HTR-8/SVneo (cell line): ENCODE measurements at regions not wholly inside any gene's neighbourhood (a gene's known extent, or its start where the extent isn't known, plus 50 kb on each side); places are given as distances from the start of the nearest gene placed in this dataset.
"Not testable (repeated sequence)": the region's sequence is repeated elsewhere in the genome, so short reads cannot be mapped to it uniquely, and the experiment has no call there.

Experiments used
- DNase-seq: peaks from one replicate; pipeline ENCODE4 v3.0.0; 2011; ENCODE audit warnings: low spot score, mixed read lengths; ENCODE audit not compliant: insufficient read length
- FAIRE-seq: peaks from 2 replicates; lab custom pipeline; 2011; peaks lifted over from hg19 to GRCh38; lab: Jason Lieb, UNC

DNA sequence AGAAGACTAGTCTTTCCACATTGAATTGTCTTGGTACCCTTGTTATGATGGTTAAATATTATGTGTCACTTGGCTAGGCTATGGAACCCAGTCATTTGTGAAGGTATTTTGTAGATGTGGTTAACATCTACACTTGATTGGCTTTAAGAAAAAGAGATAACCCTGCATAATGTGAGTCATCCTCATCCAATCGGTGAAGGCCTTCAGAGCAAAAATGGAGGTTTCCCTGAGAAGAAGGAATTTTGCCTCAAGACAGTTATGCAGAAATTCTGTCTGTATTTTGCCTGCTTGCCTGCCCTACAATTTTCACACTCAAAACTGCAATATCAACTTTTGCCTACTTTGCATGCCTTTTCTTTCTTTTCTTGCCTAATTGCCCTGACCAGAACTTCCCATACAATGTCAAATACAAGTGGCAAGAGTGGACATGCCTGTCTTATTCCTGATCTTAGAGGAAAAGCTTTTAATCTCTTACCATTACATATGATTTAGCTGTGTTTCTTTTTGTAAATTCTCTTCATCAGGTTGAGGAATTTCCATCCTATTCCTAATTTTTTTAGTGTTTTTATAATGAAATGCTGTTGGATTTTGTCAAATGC lies 84.6 kb upstream of the CDC42EP3 start:
- not testable (repeated sequence) for DNase-seq, FAIRE-seq

DNA sequence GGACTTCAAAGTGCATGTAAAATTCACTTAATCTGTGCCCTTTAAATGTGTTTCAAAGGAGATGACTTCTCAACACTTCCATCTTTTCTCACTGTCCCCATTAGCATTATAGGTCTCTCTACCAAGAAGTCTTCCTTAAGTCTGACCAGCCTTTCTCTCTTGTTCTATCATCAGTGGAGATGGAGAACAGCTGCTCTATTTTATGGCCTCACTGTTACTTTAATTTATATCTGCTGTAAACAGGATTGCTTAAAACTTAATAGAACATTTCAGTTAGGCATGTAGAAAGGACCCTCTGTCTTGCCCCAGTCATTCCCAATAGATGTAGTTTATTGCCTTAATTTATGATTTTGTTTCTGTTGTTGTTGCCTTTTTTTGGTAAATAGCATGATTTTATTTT lies 86.0 kb upstream of the CDC42EP3 start:
- FAIRE-seq, DNase-seq: not testable (repeated sequence)

DNA sequence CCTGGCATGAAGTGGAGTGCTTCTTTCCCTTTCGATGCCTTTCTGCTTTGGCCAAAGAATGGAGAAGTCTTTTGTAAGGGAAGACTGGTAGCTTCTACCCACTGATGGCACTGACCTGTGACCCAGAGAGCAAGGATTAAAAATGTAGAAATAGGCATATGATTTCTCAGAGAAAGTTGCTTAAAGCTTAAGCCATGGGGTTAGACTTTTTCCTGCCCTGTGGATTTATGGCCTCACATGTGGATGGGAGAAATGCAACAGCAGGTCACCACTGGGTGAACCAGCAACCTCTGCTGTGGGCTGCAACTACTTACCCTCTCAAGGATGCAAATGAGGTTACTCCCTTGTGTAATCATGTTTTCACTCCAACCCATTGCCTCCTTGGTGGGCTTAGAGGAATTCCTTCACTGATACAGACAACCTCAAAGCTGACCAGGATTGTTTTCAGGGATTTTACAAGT lies 86.7 kb upstream of the CDC42EP3 start:
- DNase-seq, FAIRE-seq: not testable (repeated sequence)

DNA sequence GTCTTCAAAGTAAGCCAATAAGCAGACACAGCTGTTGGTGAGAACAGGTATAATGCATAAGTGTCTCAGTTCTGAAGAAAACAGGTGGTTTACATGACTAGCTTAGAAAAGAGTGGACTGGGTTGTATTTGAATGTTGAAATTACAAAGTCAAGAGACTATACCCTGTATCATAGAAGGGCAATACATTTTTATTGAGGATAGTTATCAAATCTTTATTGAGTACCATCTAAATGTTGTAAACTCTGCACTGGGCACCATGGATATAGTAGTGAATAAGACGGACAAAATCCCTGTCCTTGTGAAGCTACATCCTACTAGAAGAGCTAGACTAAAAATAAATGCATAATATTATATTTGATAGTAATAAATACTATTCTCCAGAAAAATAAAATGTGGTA lies 88.5 kb upstream of the CDC42EP3 start:
- DNase-seq, FAIRE-seq: not testable (repeated sequence)

DNA sequence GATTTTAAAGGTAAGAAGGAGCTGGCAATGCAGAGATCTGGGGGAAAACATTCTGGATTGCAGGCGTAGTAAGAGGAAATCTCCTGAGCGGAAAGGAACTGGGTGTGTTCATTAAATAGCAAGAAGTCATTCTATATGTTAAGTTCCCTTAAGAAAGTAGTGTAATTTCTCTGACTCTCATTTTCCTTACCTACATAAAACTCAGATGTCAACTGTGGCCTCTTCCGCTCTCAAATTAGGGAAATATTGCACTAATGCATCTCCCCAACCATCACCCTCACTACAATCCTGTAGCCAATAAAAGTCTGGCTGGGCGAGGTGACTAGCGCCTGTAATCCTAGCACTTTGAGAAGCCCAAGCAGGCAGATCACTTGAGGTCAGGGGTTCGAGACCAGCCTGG lies 89.0 kb upstream of the CDC42EP3 start:
- FAIRE-seq (no peak), DNase-seq (no peak)

DNA sequence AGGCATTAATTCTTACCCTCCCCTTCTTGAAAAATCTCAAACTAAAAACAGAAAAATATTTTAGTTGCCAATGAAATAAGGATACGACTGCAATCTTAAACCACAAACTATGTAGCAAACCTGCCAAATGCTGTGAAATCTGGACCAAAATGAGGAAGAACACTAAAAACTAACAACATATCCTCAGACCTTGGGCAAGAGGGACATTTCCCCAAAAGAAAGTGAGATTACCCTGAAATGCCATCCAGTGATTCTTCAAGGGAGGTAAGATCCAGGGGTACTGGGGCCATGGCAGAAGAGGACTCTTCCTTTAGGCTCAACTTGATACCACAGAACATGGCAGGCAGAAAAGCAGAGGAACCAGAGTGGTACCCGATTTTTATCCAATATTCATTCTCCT lies 90.8 kb upstream of the CDC42EP3 start:
- DNase-seq, FAIRE-seq: not testable (repeated sequence)

DNA sequence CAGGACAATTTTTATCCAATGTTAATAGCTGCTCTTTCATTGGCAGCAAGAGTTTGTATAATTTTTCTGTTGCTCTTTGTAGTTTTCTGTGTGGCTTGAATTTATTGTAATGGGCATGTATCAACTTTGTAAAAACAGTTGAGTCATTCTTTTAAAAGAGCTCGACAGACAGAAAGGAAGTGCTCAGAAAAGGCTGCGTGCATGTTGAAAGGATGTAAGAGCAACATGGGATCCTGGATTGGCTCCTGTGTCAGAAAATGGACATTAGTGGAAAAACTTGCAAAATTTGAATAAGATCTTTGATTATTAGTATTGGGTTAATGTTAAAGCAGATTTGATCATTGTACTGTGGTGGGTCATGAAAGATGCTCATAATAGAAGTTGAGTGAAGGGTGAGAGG lies 93.3 kb upstream of the CDC42EP3 start:
- DNase-seq: no peak
- no peak for FAIRE-seq

DNA sequence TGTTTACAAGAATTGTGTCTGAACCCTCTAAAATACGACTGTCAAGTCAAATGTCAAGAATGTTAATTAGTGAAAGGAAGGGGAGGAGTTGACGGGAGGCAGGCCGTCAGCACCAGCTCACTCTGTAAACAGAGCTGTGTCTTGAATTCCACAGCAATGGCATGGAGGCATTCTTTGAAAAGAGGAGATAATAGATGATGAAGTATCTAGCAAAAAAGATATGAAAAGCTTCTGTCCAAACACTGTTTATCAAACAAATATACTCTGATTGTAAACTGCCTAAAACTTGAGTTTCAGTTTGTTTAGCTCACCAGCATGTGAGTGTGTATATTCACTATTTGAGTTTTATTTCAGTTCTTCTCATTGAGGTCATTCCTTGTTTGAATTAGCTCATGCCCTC lies 94.7 kb upstream of the CDC42EP3 start:
- no peak for FAIRE-seq
- no peak for DNase-seq

DNA sequence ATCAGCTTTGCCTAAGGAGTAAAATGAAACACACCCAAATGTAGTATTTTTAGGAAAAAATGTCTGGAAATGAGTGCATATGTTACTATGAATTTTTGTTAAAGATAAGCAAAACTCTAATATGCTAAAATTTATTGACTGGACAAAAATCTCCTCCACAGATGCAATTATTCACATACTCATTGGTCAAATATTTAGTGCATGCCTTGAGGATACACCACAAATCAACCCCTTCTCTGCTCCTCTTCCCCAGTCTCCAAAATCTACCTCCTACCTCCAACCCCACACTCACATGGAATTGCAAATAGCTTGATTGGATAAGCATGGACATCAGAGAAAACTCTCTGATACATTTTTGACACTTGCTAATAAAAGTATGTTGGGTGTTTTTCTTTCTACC lies 95.6 kb upstream of the CDC42EP3 start:
- FAIRE-seq (no peak), DNase-seq (no peak)

DNA sequence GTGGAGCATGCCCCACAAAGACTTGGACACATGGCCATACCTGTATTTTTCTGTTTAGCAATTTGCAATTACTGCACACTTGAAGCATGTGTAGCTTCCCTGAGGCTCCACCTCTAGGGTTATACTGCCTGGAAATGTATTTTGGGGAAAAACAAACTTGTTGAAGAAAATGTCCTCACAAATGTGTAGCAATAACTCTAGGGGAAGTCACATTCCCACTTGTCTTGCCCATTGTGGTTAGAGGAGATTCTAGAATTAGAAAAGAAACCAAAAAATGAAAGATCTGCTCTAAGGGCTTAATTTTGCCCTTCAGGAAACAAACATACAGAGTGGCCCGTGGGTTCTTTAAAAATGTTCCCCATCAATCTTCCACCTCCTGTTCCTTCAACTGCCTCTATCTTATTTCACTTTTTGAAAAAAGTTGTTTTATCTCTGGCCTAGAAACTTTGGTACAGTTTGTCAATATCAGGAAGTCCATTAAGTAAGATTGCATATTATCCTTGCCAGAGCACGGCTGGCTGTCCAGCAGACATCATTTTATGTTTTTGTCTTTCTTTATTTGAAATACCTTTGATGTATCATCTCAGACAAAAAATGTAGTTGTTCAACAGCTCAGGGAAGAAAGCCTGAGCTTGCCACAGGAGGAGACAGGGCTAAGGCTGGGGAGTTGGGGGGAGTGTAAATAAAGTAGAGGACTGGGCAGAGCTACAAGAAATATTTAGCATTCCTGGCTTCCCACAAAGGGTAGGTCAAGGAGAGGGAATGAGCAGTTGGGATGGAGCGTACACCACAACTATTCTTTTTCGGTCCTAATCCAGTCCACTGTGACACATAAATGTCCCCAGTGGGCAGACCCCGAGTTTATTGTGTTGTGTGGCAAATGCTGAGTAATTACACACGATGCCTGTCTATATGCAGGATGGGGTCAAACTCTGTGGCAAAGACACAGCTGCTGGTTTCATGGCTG lies 96.8 kb upstream of the CDC42EP3 start:
- DNase-seq (peak; percentile 73), FAIRE-seq (peak; percentile 87)

DNA sequence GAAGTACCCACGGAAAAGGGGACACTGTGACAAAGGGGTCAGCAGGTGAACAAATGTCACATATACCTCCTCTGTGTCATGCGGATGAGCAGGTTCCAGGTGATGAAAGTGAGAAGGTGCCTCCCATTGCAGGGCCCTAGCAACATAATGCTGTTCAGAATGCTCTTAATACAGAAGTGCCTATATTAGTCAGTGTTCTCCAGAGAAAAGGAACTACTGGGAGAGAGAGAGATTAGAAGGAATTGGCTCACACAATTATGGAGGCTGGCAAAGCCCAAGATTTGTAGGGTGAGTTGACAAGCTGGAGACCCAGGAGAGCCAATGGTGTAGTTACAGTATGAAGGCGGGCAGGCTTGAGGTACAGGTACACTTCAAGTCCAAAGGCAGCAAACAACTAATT lies 98.1 kb upstream of the CDC42EP3 start:
- no peak for FAIRE-seq
- no peak for DNase-seq

DNA sequence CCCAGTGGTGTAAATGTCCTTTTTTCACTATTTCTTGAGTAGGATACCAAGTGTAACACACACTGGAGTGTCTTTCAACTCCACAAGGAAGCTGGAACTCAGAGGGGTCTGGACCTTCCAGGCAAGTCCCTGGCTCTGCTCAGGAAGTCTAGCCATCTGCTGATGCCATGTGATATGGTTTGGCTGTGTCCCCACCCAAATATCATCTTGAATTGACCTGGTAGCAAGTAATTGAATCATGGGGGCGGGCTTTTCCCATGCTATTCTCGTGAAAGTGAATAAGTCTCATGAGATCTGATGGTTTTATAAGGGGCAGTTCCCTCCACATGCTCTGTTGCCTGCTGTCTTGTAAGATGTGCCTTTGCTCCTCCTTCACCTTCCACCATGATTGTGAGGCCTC lies 99.4 kb upstream of the CDC42EP3 start:
- DNase-seq (no peak), FAIRE-seq (no peak)

DNA sequence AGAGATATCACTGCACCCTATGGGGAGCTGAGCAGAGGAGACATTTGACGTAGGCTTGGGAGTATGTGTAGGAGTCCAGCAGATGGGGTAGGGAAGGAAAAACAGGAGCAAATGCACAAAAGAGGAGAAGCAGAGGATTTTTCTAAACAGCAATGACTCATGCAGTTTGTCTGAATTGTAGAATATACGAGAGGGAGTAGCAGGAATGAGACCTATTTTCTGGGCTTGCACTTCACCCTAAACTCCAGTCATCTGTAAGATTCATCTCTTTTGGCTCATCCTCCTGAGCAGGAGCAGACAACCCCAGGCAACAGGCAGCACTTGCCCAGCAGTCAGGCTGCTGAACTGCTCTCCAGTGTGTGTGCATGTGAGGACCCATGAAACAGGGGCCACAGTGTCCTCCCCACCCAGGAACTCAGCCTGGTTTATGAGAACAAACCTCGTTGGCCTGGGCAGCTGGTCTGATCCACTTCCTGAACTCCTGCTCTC lies 100.2 kb upstream of the CDC42EP3 start:
- DNase-seq (no peak), FAIRE-seq (peak; percentile 81)

DNA sequence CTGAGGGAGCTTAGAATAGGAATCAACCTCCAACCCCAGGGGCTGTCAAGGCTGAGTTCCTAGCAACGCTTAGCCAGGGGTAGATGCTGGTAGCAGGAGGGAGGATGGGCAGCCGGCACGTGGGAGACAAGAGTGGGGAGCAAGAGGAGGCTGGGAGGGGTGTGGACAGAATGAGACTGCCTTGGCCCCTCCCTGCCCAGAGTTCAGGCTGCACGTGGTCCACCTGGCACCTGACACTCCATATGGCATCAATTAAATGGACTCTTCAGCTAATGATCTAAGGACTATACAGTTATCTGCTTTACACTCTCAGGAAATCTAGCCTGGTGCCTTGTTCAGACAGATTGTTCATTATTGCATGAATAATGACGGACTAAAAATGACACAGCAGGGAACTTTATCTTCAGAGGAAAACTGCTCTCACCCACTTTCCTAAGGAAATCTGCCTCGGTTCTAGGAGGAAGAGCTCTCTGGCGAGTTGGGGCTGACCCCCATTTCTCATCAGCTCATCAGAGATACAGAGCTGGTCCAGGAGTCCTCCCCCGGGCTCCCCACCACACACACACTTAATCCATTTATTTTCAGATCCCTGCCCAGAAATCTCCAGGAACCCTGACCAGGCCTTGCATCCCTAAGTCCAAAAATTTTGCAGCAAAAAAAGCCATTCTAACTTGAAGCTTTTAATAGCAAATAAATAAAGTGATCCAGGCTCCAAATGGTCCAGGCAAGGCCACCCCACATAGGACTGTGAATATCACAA lies 102.1 kb upstream of the CDC42EP3 start:
- DNase-seq (no peak), FAIRE-seq (no peak)

DNA sequence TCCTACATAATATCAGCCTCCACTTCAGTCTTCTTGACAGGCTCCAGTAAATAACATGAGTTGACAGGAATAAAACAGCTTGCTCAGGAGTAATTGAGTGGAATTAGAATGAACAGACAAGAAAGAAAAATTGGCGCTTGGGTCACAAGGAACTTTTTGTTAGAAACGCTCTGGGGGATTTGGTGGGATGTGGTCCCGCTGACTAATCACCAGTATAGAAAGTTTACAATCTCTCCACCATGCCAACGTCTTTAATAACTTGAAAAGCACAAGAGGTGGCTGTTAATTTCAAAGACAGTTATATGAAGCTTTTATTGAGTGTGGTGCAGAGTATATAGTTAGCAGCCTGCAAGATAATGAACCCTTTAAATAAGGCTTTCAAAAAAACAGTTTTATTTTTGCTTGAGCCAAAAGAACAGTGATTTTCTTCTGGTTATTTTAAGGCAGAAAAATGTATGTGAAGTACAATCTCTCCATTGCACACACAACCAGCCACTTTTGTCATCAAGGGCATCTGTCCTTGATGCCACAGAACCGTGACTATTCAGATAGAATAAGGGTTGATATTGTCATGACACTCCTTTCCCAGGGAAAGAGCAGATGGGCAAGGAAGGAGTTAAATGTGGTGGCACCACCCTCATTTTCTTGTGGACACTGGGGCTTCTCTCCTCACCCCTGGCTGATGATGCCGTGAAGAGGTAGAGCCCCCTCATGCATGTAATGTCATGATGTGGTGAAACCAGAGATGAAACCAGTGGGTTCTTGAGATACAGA lies 102.9 kb upstream of the CDC42EP3 start:
- not testable (repeated sequence) for FAIRE-seq, DNase-seq

DNA sequence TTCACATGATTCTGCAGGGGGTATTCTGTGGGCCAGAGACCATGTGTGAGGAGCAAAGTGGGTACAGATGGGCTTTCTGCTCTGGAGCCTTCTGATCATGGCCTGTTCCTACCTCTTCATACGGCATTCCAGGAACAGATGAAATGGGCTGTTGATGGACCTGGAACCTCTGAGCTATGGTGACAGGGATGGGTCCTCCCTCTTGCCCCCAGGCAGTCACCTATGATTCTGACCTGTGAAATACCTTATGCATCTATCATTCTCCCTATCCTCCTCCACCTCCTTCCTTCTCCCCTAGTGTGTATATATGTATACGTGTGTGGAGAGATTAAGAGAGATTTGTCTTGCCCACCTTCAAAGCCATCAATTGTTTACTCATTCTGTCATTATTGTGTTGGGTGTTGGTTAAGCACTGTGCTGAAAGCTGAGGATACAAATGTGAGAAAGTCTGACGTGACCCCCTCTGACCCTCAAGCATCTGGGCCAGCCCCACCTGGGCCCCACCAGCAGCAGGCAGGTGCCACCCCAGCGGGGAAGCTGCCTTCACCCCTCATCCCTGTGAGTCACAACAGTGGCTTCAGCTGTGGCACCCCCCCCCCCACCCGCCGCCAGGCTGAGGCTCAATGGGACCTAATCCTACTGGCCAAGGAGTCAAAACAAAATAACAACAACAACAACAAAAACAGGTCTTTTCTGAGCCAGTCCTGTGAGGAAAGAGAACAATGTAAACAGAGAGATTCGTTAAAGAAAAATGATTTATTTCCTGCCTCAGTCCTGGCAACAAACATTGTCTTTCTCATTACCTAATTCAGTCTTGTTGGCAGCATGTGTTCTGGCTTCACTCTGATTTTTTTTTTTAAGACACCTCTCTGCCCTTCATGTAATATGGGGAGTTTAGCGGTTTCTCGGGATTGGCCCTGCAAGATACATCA lies 103.8 kb upstream of the CDC42EP3 start:
- peak; percentile 64 for FAIRE-seq
- no peak for DNase-seq

DNA sequence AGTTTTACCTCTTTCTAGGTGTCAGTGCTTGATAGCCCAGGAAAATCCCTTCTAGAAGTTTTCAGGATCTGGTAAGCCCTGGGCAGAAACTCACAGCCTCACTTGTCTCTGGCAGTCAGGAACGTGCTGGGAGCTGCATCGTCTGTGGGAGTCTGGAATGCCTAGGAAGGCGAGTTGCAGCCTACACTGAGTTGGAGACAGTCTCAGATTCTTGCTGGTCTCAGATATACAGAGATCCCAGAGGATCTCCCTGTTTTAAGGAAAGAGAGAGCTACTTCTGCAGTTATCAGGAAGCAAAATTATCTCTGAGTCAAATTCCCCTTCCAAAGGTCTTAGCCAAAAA lies 104.4 kb upstream of the CDC42EP3 start:
- FAIRE-seq: peak; percentile 44
- no peak for DNase-seq

DNA sequence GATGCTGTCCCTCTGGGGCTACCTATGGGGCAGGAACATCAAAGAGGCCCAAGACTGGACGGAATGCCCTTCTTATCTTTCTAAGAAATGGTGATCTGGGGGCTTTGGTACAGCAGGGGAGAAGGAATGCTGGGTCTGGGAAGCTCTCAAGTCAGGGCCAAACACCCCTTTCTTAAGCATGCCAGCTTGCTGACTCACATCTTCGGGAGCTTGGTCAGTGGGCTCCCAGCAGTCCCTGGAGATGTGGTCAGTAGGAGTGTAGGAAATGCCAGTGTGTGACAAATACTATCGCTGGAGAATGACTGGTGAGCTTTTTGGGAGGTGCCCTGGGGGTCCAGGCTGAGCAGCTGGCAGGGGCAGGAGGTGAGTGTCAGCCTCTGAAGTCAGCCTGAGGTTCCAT lies 105.0 kb upstream of the CDC42EP3 start:
- DNase-seq: peak; percentile 85
- FAIRE-seq: peak; percentile 86

DNA sequence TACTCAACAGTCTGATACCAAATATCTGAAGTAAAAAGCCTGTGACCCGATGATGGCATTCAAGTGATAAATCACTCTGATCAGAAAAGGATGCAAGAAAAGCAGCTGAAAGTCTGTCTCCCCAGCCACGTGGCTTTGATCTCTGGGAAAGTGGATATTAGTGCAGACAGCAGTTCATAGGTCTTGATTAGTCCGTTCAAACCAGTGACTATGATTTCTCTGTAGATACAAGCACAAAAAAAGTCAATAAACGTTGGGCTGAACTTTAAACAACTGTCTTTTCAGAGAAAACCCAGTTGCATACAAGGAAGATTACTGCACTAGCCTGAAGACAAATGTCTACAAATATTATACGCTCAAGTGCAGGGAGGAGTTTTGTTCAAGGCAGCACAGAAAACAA lies 107.7 kb upstream of the CDC42EP3 start:
- no peak for FAIRE-seq
- DNase-seq: no peak
